Duodenal mucosa (tissue), 2 donors: ENCODE measurements at regions not wholly inside any gene's neighbourhood (a gene's known extent, or its start where the extent isn't known, plus 50 kb on each side); places are given as distances from the start of the nearest gene placed in this dataset.
"Not testable (repeated sequence)": the region's sequence is repeated elsewhere in the genome, so short reads cannot be mapped to it uniquely, and the experiment has no call there.

Experiments
- H3K27ac ChIP-seq: one replicate; pipeline ENCODE4 v1.7.0; 2013; ENCODE audit warnings: low read depth, low read length
- H3K27me3 ChIP-seq, 2 donors: one replicate each; pipeline ENCODE4 v1.7.0; 2013; ENCODE audit warnings: low read length in 2 of 2, control low read depth in 1 of 2; ENCODE audit not compliant: insufficient read depth in 2 of 2, control insufficient read depth in 1 of 2
- H3K36me3 ChIP-seq, 2 donors: one replicate each; pipeline ENCODE4 v1.7.0; 2013; ENCODE audit warnings: low read length in 2 of 2, control low read depth in 1 of 2; ENCODE audit not compliant: insufficient read depth in 2 of 2, control insufficient read depth in 1 of 2
- H3K4me1 ChIP-seq, 2 donors: one replicate each; pipeline ENCODE4 v1.7.0; 2013; ENCODE audit warnings: low read length in 2 of 2, control low read depth in 1 of 2; ENCODE audit not compliant: insufficient read depth in 2 of 2, control insufficient read depth in 1 of 2
- H3K4me3 ChIP-seq, 2 donors: one replicate each; pipeline ENCODE4 v1.7.0; 2013; ENCODE audit warnings: low read length in 2 of 2, low read depth in 1 of 2
- H3K9ac ChIP-seq, 2 donors: one replicate each; pipeline ENCODE4 v1.7.0; 2013; ENCODE audit warnings: low read length in 2 of 2, low read depth in 1 of 2
- H3K9me3 ChIP-seq, 2 donors: one replicate each; pipeline ENCODE4 v1.7.0; 2013; ENCODE audit warnings: low read length in 2 of 2, control low read depth in 1 of 2; ENCODE audit not compliant: control insufficient read depth in 1 of 2

DNA sequence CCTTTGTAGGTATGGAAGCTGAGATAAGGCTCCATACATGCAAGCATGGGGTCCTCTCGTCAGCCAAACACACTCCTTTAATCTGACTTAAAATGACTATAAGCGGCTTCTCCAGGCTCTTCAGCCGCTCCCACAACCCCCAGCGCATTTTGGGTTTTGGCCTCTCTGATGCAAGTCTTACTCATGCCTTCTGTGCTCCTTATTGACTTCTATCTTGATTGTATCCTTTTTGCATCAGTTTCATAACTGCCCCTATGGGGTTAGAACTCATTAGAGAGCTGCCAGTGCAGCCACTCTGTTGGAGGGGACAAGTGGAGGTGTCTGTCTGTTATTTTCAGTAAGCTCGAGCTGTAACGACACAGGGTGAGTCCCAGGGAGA is 70.1 kb upstream of the TAB2 start:
- no peaks in the 10 kb centered on the region for H3K36me3 ChIP-seq
- H3K4me1 ChIP-seq, result peaks cover 3 to 7% of the 10 kb centered on the region in 2 donors
- H3K27ac ChIP-seq, result no peak overlapping the region
- H3K9ac ChIP-seq, result no peak overlapping the region
- no peak overlapping the region for H3K4me3 ChIP-seq
- H3K27me3 ChIP-seq, result no peaks in the 10 kb centered on the region
- no peaks in the 10 kb centered on the region for H3K9me3 ChIP-seq

DNA sequence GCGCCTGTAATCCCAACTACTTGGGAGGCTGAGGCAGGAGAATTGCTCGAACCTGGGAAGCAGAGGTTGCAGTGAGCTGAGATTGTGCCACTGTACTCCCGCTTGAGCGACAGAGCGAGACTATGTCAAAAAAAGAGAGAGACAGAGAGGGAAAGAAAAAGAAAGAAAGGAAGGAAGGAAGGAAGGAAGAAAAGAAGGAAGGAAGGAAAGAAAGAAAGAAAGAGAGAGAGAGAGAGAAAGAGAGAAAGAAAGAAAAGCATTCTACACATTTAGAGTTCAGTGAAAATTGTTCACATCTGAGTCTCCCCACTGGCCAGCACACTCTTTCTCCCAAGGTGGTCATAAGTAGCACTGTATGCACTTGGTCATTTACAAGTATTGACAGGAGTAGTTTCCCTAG is 69.2 kb upstream of the TAB2 start:
- not testable (repeated sequence) for H3K4me1 ChIP-seq, H3K9me3 ChIP-seq, H3K27ac ChIP-seq, H3K36me3 ChIP-seq, H3K9ac ChIP-seq, H3K27me3 ChIP-seq, H3K4me3 ChIP-seq

DNA sequence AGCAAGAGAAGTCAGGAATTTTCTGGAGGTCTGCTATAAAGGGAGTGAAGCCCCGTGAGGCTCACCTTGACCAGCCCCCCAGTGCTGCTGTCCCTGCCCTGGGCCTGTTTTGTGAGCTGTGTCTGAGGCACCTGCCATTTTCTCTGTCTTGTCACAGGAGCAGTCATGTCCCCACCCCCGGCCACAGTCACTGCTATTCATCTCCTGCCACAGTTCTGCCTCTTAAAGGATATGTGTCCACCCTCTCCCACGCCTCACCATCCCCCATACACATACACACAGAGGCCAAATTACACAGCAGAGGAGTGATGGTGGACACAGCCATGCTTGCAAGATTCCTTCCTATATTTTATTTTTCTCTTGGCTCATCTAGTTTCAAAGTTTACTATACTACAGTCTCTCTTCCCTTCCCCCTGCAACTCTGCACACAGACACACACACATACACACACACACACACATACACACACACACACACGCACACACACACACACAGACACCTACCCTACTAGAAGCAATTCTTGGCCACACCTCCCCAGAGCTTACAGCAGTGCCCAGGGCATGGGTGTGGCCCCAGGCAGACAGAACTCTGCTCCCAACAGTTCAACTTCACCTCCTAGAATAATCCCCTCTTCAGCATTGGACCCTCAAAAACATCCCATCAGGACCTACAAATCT is 68.7 kb upstream of the TAB2 start:
- H3K27me3 ChIP-seq, result no peaks in the 10 kb centered on the region
- peaks cover 3 to 7% of the 10 kb centered on the region in 2 donors for H3K4me1 ChIP-seq
- H3K4me3 ChIP-seq, result no peak overlapping the region
- H3K27ac ChIP-seq, result no peak overlapping the region
- H3K9me3 ChIP-seq, result no peaks in the 10 kb centered on the region
- H3K36me3 ChIP-seq, result no peaks in the 10 kb centered on the region
- H3K9ac ChIP-seq, result no peak overlapping the region

DNA sequence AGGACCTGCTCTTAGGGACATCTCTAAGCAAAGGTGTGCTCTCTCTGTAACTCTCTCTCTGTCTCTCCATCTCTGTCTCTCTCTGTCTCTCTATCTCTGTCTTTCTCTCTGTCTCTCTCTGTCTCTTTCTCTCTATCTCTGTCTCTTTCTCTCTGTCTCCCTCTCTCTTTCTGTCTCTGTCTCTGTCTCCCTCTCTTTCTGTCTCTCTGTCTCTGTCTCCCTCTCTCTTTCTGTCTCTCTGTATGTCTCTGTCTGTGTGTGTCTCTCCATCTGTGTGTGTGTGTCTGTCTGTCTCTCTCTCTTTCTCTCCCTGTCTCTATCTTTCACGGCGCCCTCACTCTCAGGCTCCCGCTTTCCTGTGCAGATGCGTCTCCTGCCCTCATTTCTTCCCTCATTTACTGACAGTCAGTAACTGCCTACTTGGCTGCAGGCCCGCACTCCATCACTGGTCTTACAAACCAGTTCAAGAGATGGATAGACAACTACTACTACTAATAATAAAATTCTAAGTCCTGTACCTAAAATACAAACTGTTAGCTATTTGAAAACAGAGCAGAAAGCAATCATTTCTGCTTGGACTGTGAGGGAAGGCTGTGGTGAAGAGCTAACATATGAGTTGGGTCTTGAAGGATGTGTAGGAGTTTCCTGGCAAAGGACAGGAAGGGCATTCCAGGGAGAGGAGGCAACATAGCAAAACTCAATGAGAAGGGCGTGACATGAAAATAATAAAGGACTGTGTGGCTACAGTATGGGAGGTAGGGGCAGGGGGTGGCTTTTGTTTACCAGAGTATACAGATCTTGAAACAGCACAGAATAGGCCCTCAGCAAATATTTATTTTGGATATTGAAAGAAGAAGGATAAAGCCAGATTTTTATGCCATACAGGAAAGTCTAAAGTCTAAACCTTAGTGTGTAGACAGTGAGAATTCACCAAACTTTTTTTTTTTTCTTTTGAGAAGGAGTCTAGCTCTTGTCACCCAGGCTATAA is 67.8 kb upstream of the TAB2 start:
- Histone ChIP-seq H3K27ac (no peak overlapping the region), H3K27me3 (no peaks in the 10 kb centered on the region), H3K4me3 (no peak overlapping the region), H3K4me1 (peaks cover 3 to 7% of the 10 kb centered on the region in 2 donors), H3K36me3 (no peaks in the 10 kb centered on the region), H3K9ac (no peak overlapping the region), H3K9me3 (no peaks in the 10 kb centered on the region)

DNA sequence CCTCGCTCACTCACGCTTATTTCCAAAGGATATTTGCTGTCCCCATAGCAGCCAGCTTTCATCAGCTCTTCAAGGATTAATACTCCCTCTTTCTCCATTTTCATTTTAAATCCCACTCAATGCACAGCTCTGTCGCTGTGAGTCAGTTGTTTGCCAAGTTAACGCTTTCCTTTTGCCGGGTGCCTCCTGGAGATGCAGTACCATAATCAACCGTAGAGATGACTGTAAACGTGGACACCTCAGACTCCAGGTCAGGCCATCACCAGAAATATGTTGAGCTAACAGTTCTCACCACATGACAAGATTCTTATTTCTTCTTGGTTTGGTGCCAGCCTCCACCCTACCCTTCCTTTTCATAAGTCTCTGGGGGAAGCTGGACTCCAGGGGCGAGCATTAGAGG is 66.6 kb upstream of the TAB2 start:
- no peaks in the 10 kb centered on the region for H3K36me3 ChIP-seq
- no peaks in the 10 kb centered on the region for H3K27me3 ChIP-seq
- H3K4me3 ChIP-seq, result no peak overlapping the region

DNA sequence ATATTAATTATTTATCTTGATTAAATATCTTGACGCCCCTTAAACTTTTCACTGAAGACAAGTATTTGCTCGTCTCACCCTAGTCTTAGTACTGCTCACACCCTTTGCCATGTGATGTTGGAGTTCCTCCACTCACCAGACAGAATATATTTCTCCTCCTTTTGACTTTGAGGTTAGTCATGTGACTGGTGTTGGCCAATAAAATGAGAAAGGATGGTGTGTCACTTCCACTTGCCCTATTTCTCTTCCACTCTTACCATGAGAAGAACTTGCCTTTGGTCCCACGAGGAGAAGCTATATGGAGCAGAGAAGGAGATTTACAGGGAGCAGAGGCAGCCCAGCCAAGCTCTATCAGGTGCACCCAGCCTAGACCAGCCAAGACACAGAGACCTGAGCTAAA is 64.9 kb upstream of the TAB2 start:
- Histone ChIP-seq H3K4me3 (no peak overlapping the region), H3K9me3 (no peaks in the 10 kb centered on the region), H3K27me3 (no peaks in the 10 kb centered on the region), H3K9ac (no peak overlapping the region), H3K4me1 (peaks cover 3 to 7% of the 10 kb centered on the region in 2 donors), H3K36me3 (no peaks in the 10 kb centered on the region), H3K27ac (no peak overlapping the region)

More for the DNA sequence above, 66.6 kb upstream of the TAB2 start:
- Histone ChIP-seq H3K4me1 (peaks cover 3 to 7% of the 10 kb centered on the region in 2 donors), H3K9ac (no peak overlapping the region), H3K27ac (no peak overlapping the region), H3K9me3 (no peaks in the 10 kb centered on the region)

DNA sequence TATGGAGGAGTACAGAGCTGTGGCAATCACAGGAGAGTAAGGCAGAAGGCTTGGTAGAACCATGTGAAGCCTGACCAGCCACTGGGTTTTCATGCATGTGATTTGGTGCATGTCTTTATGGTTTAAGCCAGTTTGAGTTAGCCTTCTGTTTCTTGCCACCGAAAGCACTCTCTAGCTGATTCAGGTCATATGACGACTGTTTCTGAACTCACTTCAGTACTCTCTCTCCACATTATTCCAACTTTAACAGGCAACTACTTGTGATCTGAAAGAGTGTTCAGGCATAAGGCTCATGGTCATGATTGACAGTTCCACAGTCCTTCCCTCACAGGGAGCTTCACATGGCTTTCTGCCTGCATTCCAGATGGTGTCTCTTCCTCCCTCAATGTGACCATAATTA is 63.3 kb upstream of the TAB2 start:
- H3K27ac ChIP-seq, result no peak overlapping the region
- no peaks in the 10 kb centered on the region for H3K36me3 ChIP-seq
- H3K4me1 ChIP-seq, result peaks cover under 1% of the 10 kb centered on the region in 2 donors
- no peak overlapping the region for H3K4me3 ChIP-seq
- no peaks in the 10 kb centered on the region for H3K9me3 ChIP-seq
- H3K27me3 ChIP-seq, result no peaks in the 10 kb centered on the region
- H3K9ac ChIP-seq, result no peak overlapping the region

DNA sequence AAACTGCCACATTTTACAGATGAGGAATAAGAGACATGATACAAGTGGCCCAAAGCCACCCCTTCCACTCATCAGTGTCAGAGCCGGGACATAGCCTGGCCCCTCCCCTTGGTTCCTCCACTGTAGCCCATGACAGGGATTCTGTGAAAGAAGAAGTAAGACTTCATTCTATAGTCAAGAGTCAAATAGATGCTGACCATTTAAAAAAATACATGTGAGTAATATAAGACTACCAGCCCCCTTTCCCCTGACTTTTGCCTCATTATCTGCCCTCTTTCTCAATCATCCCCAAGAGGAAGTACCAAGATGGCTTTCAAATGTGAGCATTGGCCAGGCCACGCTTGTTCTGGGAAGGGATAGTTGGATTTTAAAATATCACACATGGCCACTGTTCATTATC is 57.8 kb upstream of the TAB2 start:
- Histone ChIP-seq H3K9me3 (no peaks in the 10 kb centered on the region), H3K9ac (no peak overlapping the region), H3K27ac (no peak overlapping the region), H3K4me1 (no peaks in the 10 kb centered on the region), H3K4me3 (no peak overlapping the region), H3K27me3 (no peaks in the 10 kb centered on the region), H3K36me3 (no peaks in the 10 kb centered on the region)

DNA sequence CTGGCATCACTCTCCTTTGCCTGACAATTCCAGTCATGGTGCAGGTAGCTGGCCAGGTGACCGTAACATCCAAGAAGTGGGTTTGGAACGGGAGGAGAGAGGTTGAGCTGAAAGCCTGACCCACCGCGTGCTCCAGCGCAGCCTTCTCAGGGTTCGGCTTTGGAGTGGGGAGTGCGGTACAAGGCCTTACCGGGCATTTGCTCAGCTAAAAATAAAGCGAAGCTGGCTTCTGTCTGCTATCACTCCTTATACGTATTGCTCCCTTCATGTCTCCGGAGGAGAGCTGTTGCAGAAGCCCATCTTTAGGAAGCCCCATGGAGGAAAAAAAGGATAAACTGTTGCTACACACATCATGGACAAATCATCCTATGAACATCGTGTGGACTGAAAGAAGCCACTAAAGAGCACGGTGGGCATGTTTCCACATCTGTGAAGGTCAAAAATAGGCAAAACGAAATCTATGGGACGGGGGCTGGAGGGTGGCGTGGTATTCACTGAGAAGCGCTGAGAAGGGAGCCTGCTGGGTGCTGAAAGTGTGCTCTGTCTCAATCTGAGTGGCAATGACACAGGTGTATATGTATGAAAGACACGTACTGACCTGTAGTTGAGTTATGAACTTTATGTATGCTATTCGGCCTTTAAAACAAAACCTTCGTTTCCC is 57.2 kb upstream of the TAB2 start:
- H3K4me3 ChIP-seq, result no peak overlapping the region
- no peaks in the 10 kb centered on the region for H3K27me3 ChIP-seq
- no peaks in the 10 kb centered on the region for H3K36me3 ChIP-seq
- no peak overlapping the region for H3K9ac ChIP-seq
- H3K9me3 ChIP-seq, result no peaks in the 10 kb centered on the region
- no peaks in the 10 kb centered on the region for H3K4me1 ChIP-seq
- H3K27ac ChIP-seq, result no peak overlapping the region
